GM12878 (cell line): ENCODE measurements at regions not wholly inside any gene's neighbourhood (a gene's known extent, or its start where the extent isn't known, plus 50 kb on each side); places are given as distances from the start of the nearest gene placed in this dataset.

Source experiments
- ATAC-seq: fragments of 200-7000 bp; cut with Tn5 transposase; 3 replicates; pipeline ENCODE4 v1.9.1; 2020; ENCODE audit warnings: mild to moderate bottlenecking, moderate library complexity
- BruUV-seq: library from RNA; stranded (reverse); fragments of 400-500 nt; replicated peaks from 2 replicates; lab custom pipeline; 2021; lab: Mats Ljungman, UMichigan
- CTCF ChIA-PET: fragments of 300-600 bp; sonication (Branson Sonifier 250); formaldehyde crosslinking; extraction: SDS; loops from one replicate; lab custom pipeline; 2021; ENCODE audit warnings: inconsistent platforms; lab: Yijun Ruan, JAX
- POLR2A ChIA-PET: fragments of 350-600 bp; formaldehyde crosslinking; extraction: SDS; loops from one replicate; lab custom pipeline; 2021; ENCODE audit warnings: inconsistent platforms; lab: Charles Lee
- RAD21 ChIA-PET: fragments of 300-600 bp; sonication (Branson Sonifier 250); formaldehyde crosslinking; loops from one replicate; lab custom pipeline; 2023; ENCODE audit warnings: antibody characterized with exemption; ENCODE audit not compliant: unreplicated experiment; lab: Charles Lee
- SMC1A ChIA-PET: fragments of 300-600 bp; sonication (Branson Sonifier 250); formaldehyde crosslinking; loops from one replicate; lab custom pipeline; 2023; ENCODE audit not compliant: unreplicated experiment, uncharacterized antibody; lab: Charles Lee
- DNase-seq: peaks from one replicate; pipeline ENCODE4 v3.0.0-alpha.2; 2011; ENCODE audit warnings: low read depth, low spot score
- FAIRE-seq: peaks from 3 replicates; lab custom pipeline; 2011; peaks lifted over from hg19 to GRCh38; lab: Jason Lieb, UNC
- H2AFZ ChIP-seq: 2 replicates; pipeline ENCODE4 v1.6.0; 2011; ENCODE audit warnings: low read depth, low read length, control low read depth; ENCODE audit not compliant: control insufficient read depth
- H3K27ac ChIP-seq: 2 replicates; pipeline ENCODE4 v1.5.1; 2011; ENCODE audit warnings: control low read depth; ENCODE audit not compliant: control insufficient read depth, insufficient read depth
- H3K27me3 ChIP-seq, 2 experiments: replicated peaks in 1 of 2; 2 replicates each; pipeline versions ENCODE4 v1.6.0 to v1.6.1; 2011; ENCODE audit warnings: low read length in 1 of 2; ENCODE audit not compliant: control insufficient read depth in 2 of 2, insufficient read depth in 2 of 2
- H3K36me3 ChIP-seq, 2 experiments: 2 replicates each; pipeline ENCODE4 v1.5.1; 2011; ENCODE audit warnings: low read length in 1 of 2; ENCODE audit not compliant: control insufficient read depth in 2 of 2, insufficient read depth in 2 of 2
- H3K4me1 ChIP-seq: 2 replicates; pipeline ENCODE4 v1.6.1; 2011; ENCODE audit warnings: mild to moderate bottlenecking, low read length, moderate library complexity, mixed read lengths; ENCODE audit not compliant: control insufficient read depth, insufficient read depth
- H3K4me2 ChIP-seq: 2 replicates; pipeline ENCODE4 v1.6.0; 2011; ENCODE audit warnings: control low read depth; ENCODE audit not compliant: control insufficient read depth, insufficient read depth
- H3K4me3 ChIP-seq: fragments of 200-600 bp; sonication (generic); 2 replicates; pipeline ENCODE4 v1.5.1; 2016
- H3K79me2 ChIP-seq: 2 replicates; pipeline ENCODE4 v1.6.0; 2011; ENCODE audit warnings: low read length; ENCODE audit not compliant: control insufficient read depth, insufficient read depth
- H3K9ac ChIP-seq: 2 replicates; pipeline ENCODE4 v1.8.0; 2011; ENCODE audit warnings: low read length, control low read depth, mixed read lengths; ENCODE audit not compliant: control insufficient read depth, insufficient read depth
- H3K9me3 ChIP-seq: replicated peaks from 3 replicates; pipeline ENCODE4 v1.5.1; 2011; ENCODE audit warnings: mild to moderate bottlenecking, low read length; ENCODE audit not compliant: control insufficient read depth, insufficient read depth
- H4K20me1 ChIP-seq: 2 replicates; pipeline ENCODE4 v1.6.0; 2011; ENCODE audit not compliant: control insufficient read depth, insufficient read depth
- BRCA1 ChIP-seq: IDR thresholded peaks from 2 replicates; pipeline ENCODE4 v1.6.1; 2011; ENCODE audit warnings: low read depth, low read length, improper control_type of control experiment
- CBX5 ChIP-seq: sonication (generic); IDR thresholded peaks from 2 replicates; pipeline ENCODE4 v1.6.1; 2016; ENCODE audit warnings: low read depth, moderate library complexity, mild to moderate bottlenecking, inconsistent platforms
- CEBPB ChIP-seq, 2 experiments: fragments of 150-350 bp in 1 of 2; IDR thresholded peaks; 2 replicates each; pipeline ENCODE4 v1.6.1; 2012 to 2014; ENCODE audit warnings: low read depth in 2 of 2, low read length in 2 of 2, borderline replicate concordance in 1 of 2, inconsistent platforms in 1 of 2
- HDGF ChIP-seq: fragments of 450-650 bp; IDR thresholded peaks from 2 replicates; pipeline ENCODE4 v1.6.1; 2016; ENCODE audit warnings: antibody characterized with exemption
- LARP7 ChIP-seq: fragments of 450-650 bp; IDR thresholded peaks from 2 replicates; pipeline ENCODE4 v1.6.1; 2017; ENCODE audit warnings: mild to moderate bottlenecking
- MEF2A ChIP-seq: IDR thresholded peaks from 2 replicates; pipeline ENCODE4 v1.6.1; 2011; ENCODE audit warnings: low read depth, mild to moderate bottlenecking, low read length, moderate library complexity; ENCODE audit not compliant: insufficient read depth
- MTA3 ChIP-seq: IDR thresholded peaks from 2 replicates; pipeline ENCODE4 v1.6.1; 2012; ENCODE audit warnings: low read length, inconsistent platforms, borderline replicate concordance
- NFIC ChIP-seq: IDR thresholded peaks from 2 replicates; pipeline ENCODE4 v1.6.1; 2012; ENCODE audit warnings: low read depth, mild to moderate bottlenecking, inconsistent platforms, low read length, moderate library complexity
- NRF1 ChIP-seq: conservative IDR thresholded peaks from 2 replicates; pipeline ENCODE4 v1.6.1; 2011; ENCODE audit warnings: mild to moderate bottlenecking, low read depth, low read length, improper control_type of control experiment
- POLR2A ChIP-seq: IDR thresholded peaks from 2 replicates; pipeline ENCODE4 v1.6.1; 2011; ENCODE audit warnings: low read depth, mild to moderate bottlenecking, low read length
- RCOR1 ChIP-seq: conservative IDR thresholded peaks from 2 replicates; pipeline ENCODE4 v1.6.1; 2012; ENCODE audit warnings: low read depth, low read length, improper control_type of control experiment
- SMAD1 ChIP-seq: fragments of 450-650 bp; IDR thresholded peaks from 2 replicates; pipeline ENCODE4 v1.6.1; 2018; ENCODE audit warnings: mild to moderate bottlenecking, low read depth; ENCODE audit not compliant: partially characterized antibody
- SP1 ChIP-seq: IDR thresholded peaks from one replicate; pipeline ENCODE4 v1.6.1; 2011; ENCODE audit warnings: low read depth, low read length
- TCF12 ChIP-seq: IDR thresholded peaks from 2 replicates; pipeline ENCODE4 v1.6.1; 2011; ENCODE audit warnings: low read depth, mild to moderate bottlenecking, low read length
- YBX1 ChIP-seq: fragments of 450-650 bp; IDR thresholded peaks from 2 replicates; pipeline ENCODE4 v1.6.1; 2016; ENCODE audit warnings: antibody characterized with exemption
- WGBS: methylation state at CpG from one replicate; pipeline ENCODE4 v1.1.6; 2016; ENCODE audit warnings: low lambda C conversion rate; ENCODE audit not compliant: insufficient replicate concordance, insufficient coverage; ENCODE audit errors: missing lambda C conversion rate; 5-methylcytosine and 5-hydroxymethylcytosine counted together
- in situ Hi-C: fragments of 300-500 bp; cut with MboI; formaldehyde crosslinking; loops from 9 replicates; pipeline ENCODE4 v1.14.3; 2018; ENCODE audit warnings: mixed read lengths
- intact Hi-C: fragments of 100-400 bp; cut with micrococcal nuclease; formaldehyde crosslinking; loops from one replicate; pipeline ENCODE4 v1.14.2; 2022; ENCODE audit not compliant: unreplicated experiment
- TF ChIP-seq, protein P1 (sequence below): IDR thresholded peaks from 2 replicates; pipeline ENCODE4 v1.6.1; 2011; ENCODE audit warnings: low read depth, low read length, improper control_type of control experiment, borderline replicate concordance
- TF ChIP-seq, protein P2 (sequence below): IDR thresholded peaks from 2 replicates; pipeline ENCODE4 v1.6.1; 2011; ENCODE audit warnings: borderline replicate concordance, low read depth, mild to moderate bottlenecking, moderate library complexity, low read length; ENCODE audit not compliant: insufficient read depth, poor library complexity, severe bottlenecking

DNA sequence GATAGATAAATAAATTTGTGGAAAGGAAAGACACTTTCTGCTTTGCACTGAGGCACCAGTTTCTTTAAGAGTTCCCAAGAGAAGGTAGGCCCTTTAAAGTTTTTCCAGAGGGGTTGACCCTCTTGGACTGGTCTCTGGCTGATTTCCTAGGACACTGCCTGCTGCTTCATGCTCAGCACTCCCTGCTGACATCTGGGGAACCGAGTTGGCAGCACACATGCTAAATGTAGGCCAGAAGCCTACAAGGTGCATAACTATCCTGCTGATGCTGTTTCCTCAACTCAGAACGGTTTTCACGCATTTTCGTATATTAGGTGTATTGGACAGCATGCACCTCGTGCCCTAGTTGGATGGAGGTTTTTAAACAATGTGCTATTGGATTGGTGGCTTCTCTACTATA lies 887.2 kb upstream of the SEL1L start:
- POLR2A ChIA-PET, result no interaction called here
- H3K79me2 ChIP-seq, result no peaks in the 10 kb centered on the region
- no peak for FAIRE-seq
- TF ChIP-seq, protein P1, sequence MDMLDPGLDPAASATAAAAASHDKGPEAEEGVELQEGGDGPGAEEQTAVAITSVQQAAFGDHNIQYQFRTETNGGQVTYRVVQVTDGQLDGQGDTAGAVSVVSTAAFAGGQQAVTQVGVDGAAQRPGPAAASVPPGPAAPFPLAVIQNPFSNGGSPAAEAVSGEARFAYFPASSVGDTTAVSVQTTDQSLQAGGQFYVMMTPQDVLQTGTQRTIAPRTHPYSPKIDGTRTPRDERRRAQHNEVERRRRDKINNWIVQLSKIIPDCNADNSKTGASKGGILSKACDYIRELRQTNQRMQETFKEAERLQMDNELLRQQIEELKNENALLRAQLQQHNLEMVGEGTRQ, result no peak
- TF ChIP-seq SMAD1, result no peak
- TF ChIP-seq, all 136 proteins: peak for 0
- WGBS, result 32% methylated on average over 5 of the region's 5 CpGs
- DNase-seq (no peak), ATAC-seq (no peak)
- ChIA-PET SMC1A (no interaction called here), RAD21 (no interaction called here), CTCF (no interaction called here)
- H3K27me3 ChIP-seq, result no peaks in the 10 kb centered on the region
- H3K36me3 ChIP-seq, result no peaks in the 10 kb centered on the region
- H3K4me1 ChIP-seq, result no peaks in the 10 kb centered on the region
- no TSS peak for BruUV-seq
- H3K4me3 ChIP-seq, result no peak overlapping the region
- H3K9me3 ChIP-seq, result no peaks in the 10 kb centered on the region
- no peak overlapping the region for H3K9ac ChIP-seq
- intact Hi-C loops, result no loop called here
- H3K27ac ChIP-seq, result no peak overlapping the region
- H2AFZ ChIP-seq, result no peak overlapping the region
- in situ Hi-C loops, result no loop called here
- no peak overlapping the region for H3K4me2 ChIP-seq
- no peaks in the 10 kb centered on the region for H4K20me1 ChIP-seq

DNA sequence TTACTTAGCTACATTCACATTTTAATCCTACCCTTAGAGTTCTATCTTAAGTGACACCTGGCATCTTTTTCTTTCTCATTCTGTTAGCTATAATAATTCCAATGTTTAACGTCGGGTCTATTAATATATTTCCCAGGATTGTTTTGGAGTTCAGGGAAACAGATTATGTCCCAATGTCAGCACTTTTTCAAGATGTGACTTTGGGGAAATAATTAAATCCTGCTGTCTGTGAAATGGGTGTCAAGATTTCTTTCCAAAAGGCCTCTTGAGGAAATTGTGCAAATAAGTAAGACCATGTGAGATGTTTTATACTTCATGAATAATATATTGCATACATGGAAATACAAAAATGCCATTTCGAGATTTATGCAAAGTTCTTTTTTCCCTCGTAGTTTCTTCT lies 887.6 kb upstream of the SEL1L start:
- H3K36me3 ChIP-seq, result no peaks in the 10 kb centered on the region
- no peaks in the 10 kb centered on the region for H4K20me1 ChIP-seq
- no peak overlapping the region for H3K9ac ChIP-seq
- no peak overlapping the region for H3K27ac ChIP-seq
- RAD21 ChIA-PET, result no interaction called here
- SMC1A ChIA-PET, result no interaction called here
- no TSS peak for BruUV-seq
- in situ Hi-C loops, result no loop called here
- H3K4me1 ChIP-seq, result no peaks in the 10 kb centered on the region
- no peak for ATAC-seq
- no peaks in the 10 kb centered on the region for H3K79me2 ChIP-seq
- no peak overlapping the region for H3K4me2 ChIP-seq
- no peaks in the 10 kb centered on the region for H3K9me3 ChIP-seq
- no peak for FAIRE-seq
- H3K27me3 ChIP-seq, result no peaks in the 10 kb centered on the region
- intact Hi-C loops, result no loop called here
- no peak overlapping the region for H2AFZ ChIP-seq
- 7% methylated on average over 4 of the region's 4 CpGs for WGBS
- no peak for TF ChIP-seq CBX5
- TF ChIP-seq CEBPB (IDR thresholded peaks at IDR 0.05; ENCODE audit: borderline replicate concordance in 1 of 2, low read depth in 2 of 2, low read length in 2 of 2), result no peak
- TF ChIP-seq, protein P2, sequence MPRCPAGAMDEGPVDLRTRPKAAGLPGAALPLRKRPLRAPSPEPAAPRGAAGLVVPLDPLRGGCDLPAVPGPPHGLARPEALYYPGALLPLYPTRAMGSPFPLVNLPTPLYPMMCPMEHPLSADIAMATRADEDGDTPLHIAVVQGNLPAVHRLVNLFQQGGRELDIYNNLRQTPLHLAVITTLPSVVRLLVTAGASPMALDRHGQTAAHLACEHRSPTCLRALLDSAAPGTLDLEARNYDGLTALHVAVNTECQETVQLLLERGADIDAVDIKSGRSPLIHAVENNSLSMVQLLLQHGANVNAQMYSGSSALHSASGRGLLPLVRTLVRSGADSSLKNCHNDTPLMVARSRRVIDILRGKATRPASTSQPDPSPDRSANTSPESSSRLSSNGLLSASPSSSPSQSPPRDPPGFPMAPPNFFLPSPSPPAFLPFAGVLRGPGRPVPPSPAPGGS, result no peak
- no peak for TF ChIP-seq POLR2A
- no peak for TF ChIP-seq TCF12
- TF ChIP-seq HDGF, result no peak
- TF ChIP-seq BRCA1, result no peak
- TF ChIP-seq SP1, result no peak
- no peak for TF ChIP-seq NFIC
- TF ChIP-seq RCOR1, result no peak
- TF ChIP-seq MTA3, result no peak
- TF ChIP-seq LARP7, result no peak
- TF ChIP-seq NRF1, result no peak
- no peak for TF ChIP-seq MEF2A
- TF ChIP-seq YBX1, result no peak
- CTCF ChIA-PET, result no interaction called here
- POLR2A ChIA-PET, result no interaction called here
- no peak for DNase-seq
- no peak overlapping the region for H3K4me3 ChIP-seq
